Germinal center (tissue), 1 donor: ENCODE measurements at regions not wholly inside any gene's neighbourhood (a gene's known extent, or its start where the extent isn't known, plus 50 kb on each side); places are given as distances from the start of the nearest gene placed in this dataset.

ENCODE experiments used
- DNase-seq: peaks from one replicate; pipeline ENCODE4 v3.0.0; 2012; ENCODE audit warnings: mixed read lengths, low spot score

DNA sequence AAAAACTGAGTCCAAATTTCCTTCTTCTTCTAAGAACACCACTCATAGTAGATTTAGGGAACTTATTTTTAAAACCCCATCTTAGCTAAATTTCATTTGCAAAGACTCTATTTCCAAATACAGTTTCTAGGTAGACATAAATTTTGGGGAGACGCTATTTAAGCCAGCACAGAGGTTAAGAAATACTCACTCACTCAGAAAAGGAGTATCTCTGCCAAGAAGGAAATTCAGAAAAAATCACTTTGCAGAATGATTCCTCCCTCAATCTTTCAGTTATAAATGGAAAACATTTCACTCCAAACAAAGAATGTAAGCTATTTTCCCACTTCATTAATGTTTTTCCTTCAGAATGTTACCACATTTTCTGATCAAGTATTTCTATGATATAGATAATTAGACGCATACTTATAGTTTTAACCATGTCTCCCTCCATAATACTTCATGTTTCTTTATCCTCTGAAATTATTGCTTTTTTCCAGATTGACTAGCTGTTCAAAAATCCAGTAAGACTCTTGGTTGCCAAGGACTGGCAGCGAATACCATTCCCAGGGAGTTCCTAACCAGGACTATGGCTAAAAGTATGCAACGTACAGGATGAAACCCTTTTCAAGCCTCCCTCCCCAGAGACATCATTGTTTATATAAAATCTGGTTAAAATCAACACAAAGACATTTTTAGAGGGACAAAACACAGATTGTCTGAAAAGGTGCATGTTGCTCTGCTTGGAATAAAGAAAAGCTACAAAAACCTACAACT lies 52.5 kb upstream of the RXFP2 start:
- no peak for DNase-seq
